A673 (cell line): ENCODE measurements at regions not wholly inside any gene's neighbourhood (a gene's known extent, or its start where the extent isn't known, plus 50 kb on each side); places are given as distances from the start of the nearest gene placed in this dataset.

Experiments used
- BruUV-seq: library from RNA; stranded (reverse); fragments of 400-500 nt; replicated peaks from 2 replicates; lab custom pipeline; 2021; lab: Mats Ljungman, UMichigan
- CTCF ChIA-PET: fragments of 300-600 bp; sonication (Branson Sonifier 250); formaldehyde crosslinking; loops from one replicate; lab custom pipeline; 2022; ENCODE audit warnings: antibody characterized with exemption; lab: Charles Lee
- POLR2A ChIA-PET: fragments of 300-600 bp; sonication (Branson Sonifier 250); formaldehyde crosslinking; loops from one replicate; lab custom pipeline; 2022; ENCODE audit warnings: antibody characterized with exemption; ENCODE audit not compliant: low non-redundant PET; lab: Charles Lee
- DNase-seq: peaks from one replicate; pipeline ENCODE4 v3.0.0-alpha.2; 2015; ENCODE audit warnings: low spot score
- H3K27ac ChIP-seq: fragments of 200-600 bp; sonication (generic); 2 replicates; pipeline ENCODE4 v1.5.1; 2016; ENCODE audit warnings: mixed run types, low read depth, mild to moderate bottlenecking, mixed read lengths, antibody characterized with exemption, low read length; ENCODE audit not compliant: poor library complexity, severe bottlenecking
- H3K27me3 ChIP-seq: fragments of 200-600 bp; sonication (generic); replicated peaks from 2 replicates; pipeline ENCODE4 v1.6.1; 2017; ENCODE audit warnings: mixed run types, low read depth, mild to moderate bottlenecking, mixed read lengths, antibody characterized with exemption, low read length; ENCODE audit not compliant: insufficient read depth, poor library complexity
- H3K36me3 ChIP-seq: fragments of 200-600 bp; sonication (generic); 2 replicates; pipeline ENCODE4 v1.6.1; 2016; ENCODE audit warnings: mixed run types, mild to moderate bottlenecking, mixed read lengths, antibody characterized with exemption, low read length; ENCODE audit not compliant: insufficient read depth, poor library complexity, severe bottlenecking
- H3K4me1 ChIP-seq: fragments of 200-600 bp; sonication (generic); 2 replicates; pipeline ENCODE4 v1.6.1; 2017; ENCODE audit warnings: mixed run types, mild to moderate bottlenecking, mixed read lengths, antibody characterized with exemption, low read length; ENCODE audit not compliant: insufficient read depth, poor library complexity, severe bottlenecking
- H3K4me3 ChIP-seq: fragments of 200-600 bp; sonication (generic); 2 replicates; pipeline ENCODE4 v1.5.1; 2016; ENCODE audit warnings: low read depth, mixed run types, mild to moderate bottlenecking, mixed read lengths, low read length; ENCODE audit not compliant: poor library complexity, severe bottlenecking
- H3K9me3 ChIP-seq: fragments of 200-600 bp; sonication (generic); 2 replicates; pipeline ENCODE4 v1.6.1; 2016; ENCODE audit warnings: mixed run types, low read depth, mild to moderate bottlenecking, mixed read lengths, antibody characterized with exemption, low read length; ENCODE audit not compliant: poor library complexity, severe bottlenecking
- CTCF ChIP-seq: fragments of 300-800, 200-600 bp; sonication (generic); conservative IDR thresholded peaks from 2 replicates; pipeline ENCODE4 v1.5.1; 2017; ENCODE audit warnings: low read depth, mild to moderate bottlenecking, antibody characterized with exemption, low read length, moderate library complexity, mixed read lengths
- EZH2 ChIP-seq: fragments of 200-600 bp; sonication (generic); IDR thresholded peaks from 2 replicates; pipeline ENCODE4 v1.6.1; 2017; ENCODE audit warnings: borderline replicate concordance, low read depth, mild to moderate bottlenecking, mixed read lengths, antibody characterized with exemption, low read length; ENCODE audit not compliant: poor library complexity, severe bottlenecking
- intact Hi-C: fragments of 100-400 bp; cut with micrococcal nuclease; formaldehyde crosslinking; loops from one replicate; pipeline ENCODE4 v1.10.0; 2022; ENCODE audit not compliant: unreplicated experiment

DNA sequence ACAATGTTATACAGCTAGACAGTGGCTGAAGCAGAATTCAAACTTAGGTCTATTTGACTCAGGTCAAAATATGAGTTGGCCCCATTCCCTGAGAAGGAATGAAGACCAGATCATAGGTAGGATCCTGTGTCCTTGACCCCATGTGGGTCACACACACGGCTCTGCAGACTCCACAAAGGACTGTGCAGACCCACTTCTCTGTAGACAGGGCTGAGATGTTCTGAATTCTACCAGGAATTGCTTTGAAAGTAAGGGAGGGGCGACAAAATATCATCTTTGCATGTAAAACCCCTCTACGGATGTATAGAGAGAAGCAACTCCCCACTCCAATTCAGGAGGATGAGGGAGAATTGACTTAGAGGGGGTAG, 62.3 kb upstream of the CTIF start:
- intact Hi-C loops: loop anchor here (1.0 to 5.0 kb wide), 2 partner anchors 188 to 761 kb away; no protein-coding TSS in a partner anchor
- TF ChIP-seq EZH2 (no peak), CTCF (no peak)
- POLR2A ChIA-PET: no interaction called here
- no peak for DNase-seq
- no peak overlapping the region for H3K27ac ChIP-seq
- H3K4me3 ChIP-seq: no peak overlapping the region
- no TSS peak for BruUV-seq
- H3K36me3 ChIP-seq: no peaks in the 10 kb centered on the region
- H3K27me3 ChIP-seq: peaks cover 3% of the 10 kb centered on the region
- no peaks in the 10 kb centered on the region for H3K9me3 ChIP-seq
- no peaks in the 10 kb centered on the region for H3K4me1 ChIP-seq
- CTCF ChIA-PET: interaction anchor here (1.2 kb wide), 2 partner anchors 187 to 762 kb away, joined by 4 to 12 read pairs; no protein-coding TSS in a partner anchor

GRCh38 chr18:48475635-48476549, 62.9 kb upstream of the CTIF start:
- TF ChIP-seq EZH2 (no peak), CTCF (peak; percentile 86)
- H3K27me3 ChIP-seq: peaks cover 3% of the 10 kb centered on the region
- peak; percentile 78 for DNase-seq
- no peaks in the 10 kb centered on the region for H3K36me3 ChIP-seq
- no TSS peak for BruUV-seq
- intact Hi-C loops: loop anchor here (1.0 to 5.0 kb wide), 2 partner anchors 188 to 761 kb away; no protein-coding TSS in a partner anchor
- no peak overlapping the region for H3K27ac ChIP-seq
- H3K4me3 ChIP-seq: no peak overlapping the region
- H3K4me1 ChIP-seq: no peaks in the 10 kb centered on the region
- CTCF ChIA-PET: interaction anchor here (0.6 to 1.2 kb wide), 6 partner anchors 23 to 763 kb away, joined by 3 to 12 read pairs (median 3); no protein-coding TSS in a partner anchor
- POLR2A ChIA-PET: no interaction called here
- no peaks in the 10 kb centered on the region for H3K9me3 ChIP-seq

DNA sequence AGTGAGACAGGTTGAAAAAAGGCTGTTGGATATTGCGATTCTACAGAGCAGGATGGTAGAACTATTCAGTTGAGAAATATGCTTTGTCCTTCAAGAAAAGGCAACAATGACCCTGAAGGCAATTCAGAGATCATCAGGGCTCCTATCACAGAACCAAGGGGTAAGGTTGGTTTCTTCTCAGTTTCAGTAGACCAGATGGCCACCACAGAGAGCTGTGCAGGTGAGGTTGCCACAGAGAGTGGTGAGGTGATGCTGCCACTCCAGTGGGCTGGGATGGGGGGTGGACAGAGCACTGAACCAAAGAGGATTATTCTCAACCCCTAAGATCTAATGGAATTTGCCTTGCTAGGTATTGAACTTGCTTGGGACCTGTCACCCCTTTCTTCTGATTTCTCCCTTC, 64.6 kb upstream of the ZBTB7C start:
- H3K36me3 ChIP-seq: no peaks in the 10 kb centered on the region
- peaks cover 3% of the 10 kb centered on the region for H3K27me3 ChIP-seq
- H3K9me3 ChIP-seq: no peaks in the 10 kb centered on the region
- ChIA-PET POLR2A (no interaction called here), CTCF (no interaction called here)
- DNase-seq: no peak
- H3K4me1 ChIP-seq: no peaks in the 10 kb centered on the region
- no peak overlapping the region for H3K4me3 ChIP-seq
- no peak for TF ChIP-seq CTCF
- TF ChIP-seq EZH2: no peak
- intact Hi-C loops: no loop called here
- no peak overlapping the region for H3K27ac ChIP-seq
- no TSS peak for BruUV-seq
